Embryonic facial prominence (tissue), 1 donor: ENCODE measurements at regions not wholly inside any gene's neighbourhood (a gene's known extent, or its start where the extent isn't known, plus 50 kb on each side); places are given as distances from the start of the nearest gene placed in this dataset.
"Not testable (repeated sequence)": the region's sequence is repeated elsewhere in the genome, so short reads cannot be mapped to it uniquely, and the experiment has no call there.

Experiments
- DNase-seq: peaks from one replicate; pipeline ENCODE4 v3.0.0-alpha.2; 2016; ENCODE audit errors: extremely low spot score

- no peak for DNase-seq
Observed at GRCh38 chr20:50359607-50360217, 150.5 kb upstream of the PTPN1 start.

GRCh38 chr20:50360218-50360672 lies 149.9 kb upstream of the PTPN1 start:
- no peak for DNase-seq

- DNase-seq, result no peak
Observed at GRCh38 chr20:50360921-50361320, 149.3 kb upstream of the PTPN1 start.

GRCh38 chr20:50362177-50362576 lies 148.0 kb upstream of the PTPN1 start:
- not testable (repeated sequence) for DNase-seq

GRCh38 chr20:50363027-50363426 lies 147.2 kb upstream of the PTPN1 start:
- no peak for DNase-seq

GRCh38 chr20:50363479-50363878 lies 146.7 kb upstream of the PTPN1 start:
- DNase-seq, result no peak

- DNase-seq, result no peak
Observed at GRCh38 chr20:50364542-50364941, 145.6 kb upstream of the PTPN1 start.

GRCh38 chr20:50366270-50367103 lies 143.7 kb upstream of the PTPN1 start:
- DNase-seq, result no peak

- DNase-seq, result no peak
Observed at GRCh38 chr20:50367104-50367674, 143.0 kb upstream of the PTPN1 start.

- no peak for DNase-seq
Observed at GRCh38 chr20:50367739-50368375, 142.3 kb upstream of the PTPN1 start.

GRCh38 chr20:50368386-50368785 lies 141.8 kb upstream of the PTPN1 start:
- DNase-seq, result no peak

GRCh38 chr20:50368813-50369224 lies 141.4 kb upstream of the PTPN1 start:
- DNase-seq, result no peak

- DNase-seq, result no peak
Observed at GRCh38 chr20:50369225-50370035, 140.8 kb upstream of the PTPN1 start.

- DNase-seq, result no peak
Observed at GRCh38 chr20:50370036-50370566, 140.1 kb upstream of the PTPN1 start.

- DNase-seq, result no peak
Observed at GRCh38 chr20:50371878-50372769, 138.1 kb upstream of the PTPN1 start.

GRCh38 chr20:50372770-50373088 lies 137.5 kb upstream of the PTPN1 start:
- DNase-seq, result no peak

GRCh38 chr20:50373674-50374286 lies 136.4 kb upstream of the PTPN1 start:
- no peak for DNase-seq

- no peak for DNase-seq
Observed at GRCh38 chr20:50374541-50375078, 135.6 kb upstream of the PTPN1 start.

- DNase-seq, result no peak
Observed at GRCh38 chr20:50376179-50376887, 133.8 kb upstream of the PTPN1 start.
